Esophagus squamous epithelium (tissue), 5 donors: ENCODE measurements at regions not wholly inside any gene's neighbourhood (a gene's known extent, or its start where the extent isn't known, plus 50 kb on each side); places are given as distances from the start of the nearest gene placed in this dataset.

Experiments used
- DNase-seq: peaks from one replicate; lab custom pipeline; 2025; lab: John Stamatoyannopoulos, UW
- H3K27ac ChIP-seq, 4 donors: fragments of 200-600 bp; sonication (generic); one replicate each; pipeline ENCODE4 v1.5.1; 2016 to 2019; ENCODE audit warnings: mild to moderate bottlenecking in 1 of 4
- H3K27me3 ChIP-seq, 4 donors: fragments of 200-600 bp; sonication (generic); 1 replicate in 3 of 4; 2 replicates in 1 of 4; pipeline versions ENCODE4 v1.5.1 to v1.6.0; 2017 to 2021; ENCODE audit warnings: antibody characterized with exemption in 1 of 4
- H3K36me3 ChIP-seq, 3 donors: fragments of 200-600 bp; sonication (generic); one replicate each; pipeline ENCODE4 v1.5.1; 2016 to 2019
- H3K4me1 ChIP-seq, 3 donors: fragments of 200-600 bp; sonication (generic); one replicate each; pipeline ENCODE4 v1.5.1; 2017 to 2019
- H3K4me3 ChIP-seq, 4 donors: fragments of 200-600 bp; sonication (generic); 1 replicate in 3 of 4; 2 replicates in 1 of 4; pipeline ENCODE4 v1.5.1; 2016 to 2019; ENCODE audit warnings: mild to moderate bottlenecking in 2 of 4, moderate library complexity in 1 of 4
- H3K9me3 ChIP-seq, 3 donors: fragments of 200-600 bp; sonication (generic); one replicate each; pipeline ENCODE4 v1.5.1; 2016 to 2019
- CTCF ChIP-seq, 6 experiments: fragments of 450-650 bp in 4 of 6; fragments of 200-600 bp in 2 of 6; sonication (generic) in 2 of 6; IDR thresholded peaks; one replicate each; pipeline ENCODE4 v1.5.1; 2016 to 2019; ENCODE audit warnings: antibody characterized with exemption in 6 of 6, mild to moderate bottlenecking in 4 of 6, moderate library complexity in 4 of 6
- POLR2A ChIP-seq, 4 donors: fragments of 450-650 bp; IDR thresholded peaks; one replicate each; pipeline ENCODE4 v1.6.1; 2017; ENCODE audit warnings: antibody characterized with exemption in 4 of 4, mild to moderate bottlenecking in 4 of 4, moderate library complexity in 3 of 4
- WGBS, 2 donors: methylation state at CpG; one replicate each; pipeline ENCODE4 v1.1.5; 2018; 5-methylcytosine and 5-hydroxymethylcytosine counted together
- intact Hi-C: fragments of 100-400 bp; cut with DNase I; formaldehyde crosslinking; loops from one replicate; pipeline ENCODE4 v1.15.0; 2022
- donor health status: DM: yes; HTN: yes; CAD: no.

GRCh38 chr7:13538669-13539068 is 450.8 kb downstream of the ETV1 start:
- intact Hi-C loops: no loop called here
- DNase-seq: no peak

GRCh38 chr7:13540429-13540828 is 449.0 kb downstream of the ETV1 start:
- no peaks in the 10 kb centered on the region for H3K27me3 ChIP-seq
- DNase-seq: no peak
- no peak overlapping the region for H3K4me3 ChIP-seq
- 50 to 53% methylated on average over 1 of the region's 1 CpG for WGBS, 2 donors
- H3K4me1 ChIP-seq: no peaks in the 10 kb centered on the region
- intact Hi-C loops: no loop called here
- no peaks in the 10 kb centered on the region for H3K9me3 ChIP-seq
- no peaks in the 10 kb centered on the region for H3K36me3 ChIP-seq
- no peak overlapping the region for H3K27ac ChIP-seq
- TF ChIP-seq CTCF (IDR thresholded peaks at IDR 0.05) (no peak), POLR2A (IDR thresholded peaks at IDR 0.05) (no peak)

More at GRCh38 chr7:13538669-13539068, 450.8 kb downstream of the ETV1 start:
- no peaks in the 10 kb centered on the region for H3K27me3 ChIP-seq
- no peaks in the 10 kb centered on the region for H3K4me1 ChIP-seq
- WGBS, 2 donors: 41 to 44% methylated on average over 6 of the region's 6 CpGs
- TF ChIP-seq POLR2A (IDR thresholded peaks at IDR 0.05): no peak
- TF ChIP-seq CTCF (IDR thresholded peaks at IDR 0.05): no peak
- H3K36me3 ChIP-seq: no peaks in the 10 kb centered on the region
- no peaks in the 10 kb centered on the region for H3K9me3 ChIP-seq
- no peak overlapping the region for H3K27ac ChIP-seq
- no peak overlapping the region for H3K4me3 ChIP-seq

- no peak overlapping the region for H3K4me3 ChIP-seq
- H3K27me3 ChIP-seq: no peaks in the 10 kb centered on the region
- H3K27ac ChIP-seq: no peak overlapping the region
- no peaks in the 10 kb centered on the region for H3K36me3 ChIP-seq
- H3K4me1 ChIP-seq: no peaks in the 10 kb centered on the region
- no peak for TF ChIP-seq POLR2A (IDR thresholded peaks at IDR 0.05)
- no peak for TF ChIP-seq CTCF (IDR thresholded peaks at IDR 0.05)
- H3K9me3 ChIP-seq: no peaks in the 10 kb centered on the region
- intact Hi-C loops: no loop called here
- DNase-seq: no peak
Measured at GRCh38 chr7:13541326-13541725, 448.1 kb downstream of the ETV1 start.

GRCh38 chr7:13542451-13542850 is 447.0 kb downstream of the ETV1 start:
- Histone ChIP-seq H3K27ac (no peak overlapping the region), H3K9me3 (no peaks in the 10 kb centered on the region), H3K4me3 (no peak overlapping the region), H3K4me1 (no peaks in the 10 kb centered on the region), H3K36me3 (no peaks in the 10 kb centered on the region), H3K27me3 (no peaks in the 10 kb centered on the region)
- DNase-seq: no peak
- WGBS, 2 donors: 77% methylated on average over 4 of the region's 4 CpGs
- TF ChIP-seq CTCF (IDR thresholded peaks at IDR 0.05): no peak
- TF ChIP-seq POLR2A (IDR thresholded peaks at IDR 0.05): no peak
- intact Hi-C loops: no loop called here

- DNase-seq: no peak
- intact Hi-C loops: no loop called here
Measured at GRCh38 chr7:13551503-13551902, 438.0 kb downstream of the ETV1 start.

More at GRCh38 chr7:13551503-13551902, 438.0 kb downstream of the ETV1 start:
- H3K9me3 ChIP-seq: no peaks in the 10 kb centered on the region
- no peak overlapping the region for H3K4me3 ChIP-seq
- H3K27me3 ChIP-seq: no peaks in the 10 kb centered on the region
- WGBS, 2 donors: 64 to 66% methylated on average over 3 of the region's 3 CpGs
- TF ChIP-seq POLR2A (IDR thresholded peaks at IDR 0.05) (no peak), CTCF (IDR thresholded peaks at IDR 0.05) (no peak)
- H3K27ac ChIP-seq: no peak overlapping the region
- no peaks in the 10 kb centered on the region for H3K36me3 ChIP-seq
- no peaks in the 10 kb centered on the region for H3K4me1 ChIP-seq
